ENCODE measurements at regions not wholly inside any gene's neighbourhood (a gene's known extent, or its start where the extent isn't known, plus 50 kb on each side); places are given as distances from the start of the nearest gene placed in this dataset.

DNA sequence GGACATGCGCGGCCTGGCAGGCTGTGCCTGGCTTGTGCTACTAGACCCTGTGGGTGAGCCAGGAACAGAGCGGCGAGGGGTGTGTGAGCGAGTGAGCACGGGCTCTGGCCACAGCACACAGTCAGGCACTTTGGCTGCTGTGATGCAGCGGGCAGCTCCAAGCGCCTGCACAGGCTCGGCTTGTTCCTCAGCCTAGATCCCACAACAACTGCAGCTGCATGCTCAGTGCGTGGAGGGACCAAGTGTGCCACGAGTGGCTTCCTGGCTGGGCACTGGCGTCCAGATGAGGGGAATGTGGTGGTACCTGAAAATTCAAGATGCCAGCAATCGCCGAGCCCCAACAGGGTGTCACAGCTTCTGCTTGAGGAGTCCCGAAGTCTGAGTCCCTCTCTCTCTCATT lies 1056.6 kb downstream of the RAPGEF2 start:
- TF ChIP-seq POLR2A (IDR thresholded peaks at IDR 0.05; ENCODE audit: low read length) (no peak), GATA1 (IDR thresholded peaks at IDR 0.05; ENCODE audit: low read depth, low read length) (no peak)

Data from erythroblast (primary cell).